Adipocyte (in vitro differentiated cells): ENCODE measurements at regions not wholly inside any gene's neighbourhood (a gene's known extent, or its start where the extent isn't known, plus 50 kb on each side); places are given as distances from the start of the nearest gene placed in this dataset.

ENCODE experiments used
- DNase-seq: peaks from one replicate; pipeline ENCODE4 v3.0.0-alpha.2; 2015; ENCODE audit warnings: low read depth
- H3K27me3 ChIP-seq: replicated peaks from 2 replicates; pipeline ENCODE4 v1.7.0; 2013; ENCODE audit warnings: mild to moderate bottlenecking, low read length, moderate library complexity; ENCODE audit not compliant: control insufficient read depth, insufficient read depth
- H3K36me3 ChIP-seq: 2 replicates; pipeline ENCODE4 v1.7.0; 2013; ENCODE audit warnings: low read length, mild to moderate bottlenecking, moderate library complexity; ENCODE audit not compliant: control insufficient read depth, insufficient read depth, severe bottlenecking
- H3K4me1 ChIP-seq: 2 replicates; pipeline ENCODE4 v1.7.0; 2013; ENCODE audit warnings: mild to moderate bottlenecking, low read length, moderate library complexity; ENCODE audit not compliant: control insufficient read depth, insufficient read depth
- H3K4me3 ChIP-seq: 2 replicates; pipeline ENCODE4 v1.7.0; 2013; ENCODE audit warnings: mild to moderate bottlenecking, low read length, moderate library complexity
- H3K9ac ChIP-seq: 2 replicates; pipeline ENCODE4 v1.7.0; 2013; ENCODE audit warnings: mild to moderate bottlenecking, low read length, moderate library complexity
- H3K9me3 ChIP-seq: 2 replicates; pipeline ENCODE4 v1.7.0; 2013; ENCODE audit warnings: mild to moderate bottlenecking, low read length, moderate library complexity; ENCODE audit not compliant: control insufficient read depth

GRCh38 chr13:39803156-39803555 lies 147.7 kb downstream of the COG6 start:
- no peak overlapping the region for H3K9ac ChIP-seq
- DNase-seq: no peak

GRCh38 chr13:39803851-39804250 lies 148.4 kb downstream of the COG6 start:
- Histone ChIP-seq H3K36me3 (no peaks in the 10 kb centered on the region), H3K4me3 (no peak overlapping the region)
- no peak for DNase-seq

More at GRCh38 chr13:39803156-39803555, 147.7 kb downstream of the COG6 start:
- H3K27me3 ChIP-seq: no peaks in the 10 kb centered on the region
- H3K4me1 ChIP-seq: peaks cover 2% of the 10 kb centered on the region
- no peak overlapping the region for H3K4me3 ChIP-seq
- H3K36me3 ChIP-seq: no peaks in the 10 kb centered on the region
- no peaks in the 10 kb centered on the region for H3K9me3 ChIP-seq

GRCh38 chr13:39804332-39805210 lies 149.1 kb downstream of the COG6 start:
- no peak for DNase-seq
- peaks cover 2% of the 10 kb centered on the region for H3K4me1 ChIP-seq
- H3K9me3 ChIP-seq: no peaks in the 10 kb centered on the region
- no peak overlapping the region for H3K4me3 ChIP-seq
- no peaks in the 10 kb centered on the region for H3K27me3 ChIP-seq
- H3K9ac ChIP-seq: no peak overlapping the region
- no peaks in the 10 kb centered on the region for H3K36me3 ChIP-seq

More at GRCh38 chr13:39803851-39804250, 148.4 kb downstream of the COG6 start:
- Histone ChIP-seq H3K4me1 (peaks cover 2% of the 10 kb centered on the region), H3K9ac (no peak overlapping the region), H3K27me3 (no peaks in the 10 kb centered on the region), H3K9me3 (no peaks in the 10 kb centered on the region)

- Histone ChIP-seq H3K9me3 (no peaks in the 10 kb centered on the region), H3K4me1 (peaks cover 11% of the 10 kb centered on the region), H3K9ac (no peak overlapping the region), H3K4me3 (no peak overlapping the region), H3K36me3 (no peaks in the 10 kb centered on the region), H3K27me3 (no peaks in the 10 kb centered on the region)
- no peak for DNase-seq
These were observed 154.0 kb downstream of the COG6 start for GRCh38 chr13:39809466-39809865.

GRCh38 chr13:39810091-39810877 lies 154.8 kb downstream of the COG6 start:
- H3K36me3 ChIP-seq: no peaks in the 10 kb centered on the region
- no peak overlapping the region for H3K4me3 ChIP-seq
- H3K27me3 ChIP-seq: no peaks in the 10 kb centered on the region
- H3K9ac ChIP-seq: no peak overlapping the region
- H3K9me3 ChIP-seq: no peaks in the 10 kb centered on the region
- peaks cover 11% of the 10 kb centered on the region for H3K4me1 ChIP-seq
- no peak for DNase-seq

- H3K4me3 ChIP-seq: no peak overlapping the region
- H3K9ac ChIP-seq: no peak overlapping the region
- no peaks in the 10 kb centered on the region for H3K9me3 ChIP-seq
- no peaks in the 10 kb centered on the region for H3K36me3 ChIP-seq
- H3K4me1 ChIP-seq: peaks cover 15% of the 10 kb centered on the region
- no peaks in the 10 kb centered on the region for H3K27me3 ChIP-seq
- DNase-seq: no peak
These were observed 155.6 kb downstream of the COG6 start for GRCh38 chr13:39811051-39811450.

- no peaks in the 10 kb centered on the region for H3K9me3 ChIP-seq
- H3K4me1 ChIP-seq: peaks cover 15% of the 10 kb centered on the region
- no peak overlapping the region for H3K4me3 ChIP-seq
- H3K36me3 ChIP-seq: no peaks in the 10 kb centered on the region
- no peaks in the 10 kb centered on the region for H3K27me3 ChIP-seq
- no peak overlapping the region for H3K9ac ChIP-seq
- no peak for DNase-seq
These were observed 156.2 kb downstream of the COG6 start for GRCh38 chr13:39811696-39812095.

GRCh38 chr13:39815345-39816111 lies 160.1 kb downstream of the COG6 start:
- no peaks in the 10 kb centered on the region for H3K9me3 ChIP-seq
- no peaks in the 10 kb centered on the region for H3K36me3 ChIP-seq
- DNase-seq: peak; percentile 32
- no peaks in the 10 kb centered on the region for H3K27me3 ChIP-seq
- H3K4me1 ChIP-seq: peaks cover 10% of the 10 kb centered on the region
- no peak overlapping the region for H3K4me3 ChIP-seq
- H3K9ac ChIP-seq: no peak overlapping the region

GRCh38 chr13:39816936-39817335 lies 161.5 kb downstream of the COG6 start:
- Histone ChIP-seq H3K4me1 (peaks cover 4% of the 10 kb centered on the region), H3K36me3 (no peaks in the 10 kb centered on the region), H3K9me3 (no peaks in the 10 kb centered on the region), H3K4me3 (no peak overlapping the region), H3K9ac (no peak overlapping the region), H3K27me3 (no peaks in the 10 kb centered on the region)
- peak; percentile 46 for DNase-seq

GRCh38 chr13:39818953-39819352 lies 163.5 kb downstream of the COG6 start:
- H3K9me3 ChIP-seq: no peaks in the 10 kb centered on the region
- H3K4me3 ChIP-seq: no peak overlapping the region
- no peak for DNase-seq
- no peaks in the 10 kb centered on the region for H3K36me3 ChIP-seq
- no peak overlapping the region for H3K9ac ChIP-seq
- H3K4me1 ChIP-seq: peaks cover 4% of the 10 kb centered on the region
- no peaks in the 10 kb centered on the region for H3K27me3 ChIP-seq

- no peaks in the 10 kb centered on the region for H3K27me3 ChIP-seq
- peaks cover 3% of the 10 kb centered on the region for H3K4me1 ChIP-seq
- no peak overlapping the region for H3K9ac ChIP-seq
- H3K9me3 ChIP-seq: no peaks in the 10 kb centered on the region
- no peak overlapping the region for H3K4me3 ChIP-seq
- no peaks in the 10 kb centered on the region for H3K36me3 ChIP-seq
- no peak for DNase-seq
These were observed 165.1 kb downstream of the COG6 start for GRCh38 chr13:39820606-39821005.
